Nephron progenitor cell (in vitro differentiated cells): ENCODE measurements at regions not wholly inside any gene's neighbourhood (a gene's known extent, or its start where the extent isn't known, plus 50 kb on each side); places are given as distances from the start of the nearest gene placed in this dataset.
"Not testable (repeated sequence)": the region's sequence is repeated elsewhere in the genome, so short reads cannot be mapped to it uniquely, and the experiment has no call there.

Experiments
- DNase-seq: peaks from one replicate; pipeline ENCODE4 v3.0.0; 2021
- H3K27ac Mint-ChIP-seq: 2 replicates; pipeline ENCODE4 v1.8.0; 2021; ENCODE audit warnings: mild to moderate bottlenecking, moderate library complexity, mixed read lengths
- H3K27me3 Mint-ChIP-seq: 2 replicates; pipeline ENCODE4 v1.8.0; 2021; ENCODE audit warnings: mild to moderate bottlenecking, low read depth, mixed read lengths; ENCODE audit not compliant: poor library complexity
- H3K36me3 Mint-ChIP-seq: 2 replicates; pipeline ENCODE4 v1.8.0; 2021; ENCODE audit warnings: low read depth, mixed read lengths
- H3K4me1 Mint-ChIP-seq: 2 replicates; pipeline ENCODE4 v1.8.0; 2021; ENCODE audit warnings: mixed read lengths
- H3K4me3 Mint-ChIP-seq: 2 replicates; pipeline ENCODE4 v1.8.0; 2021; ENCODE audit warnings: mild to moderate bottlenecking, moderate library complexity, mixed read lengths
- H3K9me3 Mint-ChIP-seq: 2 replicates; pipeline ENCODE4 v1.8.0; 2021; ENCODE audit warnings: mild to moderate bottlenecking, moderate library complexity, mixed read lengths
- TF ChIP-seq, protein P1 (sequence below): fragments of 200-600 bp; sonication (generic); IDR thresholded peaks from 2 replicates; pipeline ENCODE4 v1.5.0; 2021; ENCODE audit warnings: antibody characterized with exemption

DNA sequence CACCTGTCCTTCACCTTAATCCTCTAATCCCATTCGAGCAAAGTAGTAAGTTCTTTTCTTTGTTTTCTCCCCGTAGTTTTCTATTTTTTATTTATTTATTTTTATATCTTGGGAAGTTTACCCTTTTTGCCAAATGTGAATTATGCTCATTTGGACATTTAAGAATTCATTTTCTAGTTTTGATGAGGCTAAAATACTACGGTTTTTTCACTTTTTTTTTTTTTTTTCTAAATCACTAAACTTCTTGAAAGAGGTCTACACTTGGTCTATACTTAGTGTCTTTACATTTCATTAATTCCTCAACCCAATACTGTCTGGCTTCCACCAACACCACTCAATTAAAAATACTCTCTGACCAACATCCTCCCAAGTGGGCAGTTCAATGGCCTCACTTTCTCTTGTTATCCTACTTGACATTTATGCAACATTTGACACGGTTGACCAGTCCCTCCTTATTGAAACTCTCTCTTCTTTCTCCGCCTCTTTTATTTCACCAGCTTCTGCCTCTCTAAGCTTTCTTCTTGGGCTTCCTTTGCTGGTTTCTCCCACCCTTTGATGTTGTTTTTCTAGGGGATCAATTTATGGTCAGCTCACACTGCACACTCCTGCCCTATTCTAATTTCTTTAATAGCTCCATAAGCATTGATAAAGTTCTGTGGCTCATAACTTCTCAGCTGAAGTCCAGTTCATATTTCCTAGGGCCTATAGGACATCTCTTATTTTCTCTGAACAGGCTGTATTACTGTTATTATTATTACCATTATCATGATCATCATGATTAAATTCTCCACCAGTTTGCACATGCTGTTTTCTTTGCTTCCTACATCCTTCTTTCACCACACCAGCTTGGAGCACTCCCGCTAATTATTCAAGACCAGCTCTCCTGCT lies 72.6 kb upstream of the CITED2 start:
- peak overlapping the region; percentile 5 for H3K4me3 Mint-ChIP-seq
- H3K9me3 Mint-ChIP-seq = no peaks in the 10 kb centered on the region
- H3K27me3 Mint-ChIP-seq = peaks cover 2% of the 10 kb centered on the region
- no peak for DNase-seq
- peak overlapping the region; percentile 53 for H3K27ac Mint-ChIP-seq
- TF ChIP-seq, protein P1, sequence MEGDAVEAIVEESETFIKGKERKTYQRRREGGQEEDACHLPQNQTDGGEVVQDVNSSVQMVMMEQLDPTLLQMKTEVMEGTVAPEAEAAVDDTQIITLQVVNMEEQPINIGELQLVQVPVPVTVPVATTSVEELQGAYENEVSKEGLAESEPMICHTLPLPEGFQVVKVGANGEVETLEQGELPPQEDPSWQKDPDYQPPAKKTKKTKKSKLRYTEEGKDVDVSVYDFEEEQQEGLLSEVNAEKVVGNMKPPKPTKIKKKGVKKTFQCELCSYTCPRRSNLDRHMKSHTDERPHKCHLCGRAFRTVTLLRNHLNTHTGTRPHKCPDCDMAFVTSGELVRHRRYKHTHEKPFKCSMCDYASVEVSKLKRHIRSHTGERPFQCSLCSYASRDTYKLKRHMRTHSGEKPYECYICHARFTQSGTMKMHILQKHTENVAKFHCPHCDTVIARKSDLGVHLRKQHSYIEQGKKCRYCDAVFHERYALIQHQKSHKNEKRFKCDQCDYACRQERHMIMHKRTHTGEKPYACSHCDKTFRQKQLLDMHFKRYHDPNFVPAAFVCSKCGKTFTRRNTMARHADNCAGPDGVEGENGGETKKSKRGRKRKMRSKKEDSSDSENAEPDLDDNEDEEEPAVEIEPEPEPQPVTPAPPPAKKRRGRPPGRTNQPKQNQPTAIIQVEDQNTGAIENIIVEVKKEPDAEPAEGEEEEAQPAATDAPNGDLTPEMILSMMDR = no peak
- peaks cover 68% of the 10 kb centered on the region for H3K4me1 Mint-ChIP-seq
- no peaks in the 10 kb centered on the region for H3K36me3 Mint-ChIP-seq

DNA sequence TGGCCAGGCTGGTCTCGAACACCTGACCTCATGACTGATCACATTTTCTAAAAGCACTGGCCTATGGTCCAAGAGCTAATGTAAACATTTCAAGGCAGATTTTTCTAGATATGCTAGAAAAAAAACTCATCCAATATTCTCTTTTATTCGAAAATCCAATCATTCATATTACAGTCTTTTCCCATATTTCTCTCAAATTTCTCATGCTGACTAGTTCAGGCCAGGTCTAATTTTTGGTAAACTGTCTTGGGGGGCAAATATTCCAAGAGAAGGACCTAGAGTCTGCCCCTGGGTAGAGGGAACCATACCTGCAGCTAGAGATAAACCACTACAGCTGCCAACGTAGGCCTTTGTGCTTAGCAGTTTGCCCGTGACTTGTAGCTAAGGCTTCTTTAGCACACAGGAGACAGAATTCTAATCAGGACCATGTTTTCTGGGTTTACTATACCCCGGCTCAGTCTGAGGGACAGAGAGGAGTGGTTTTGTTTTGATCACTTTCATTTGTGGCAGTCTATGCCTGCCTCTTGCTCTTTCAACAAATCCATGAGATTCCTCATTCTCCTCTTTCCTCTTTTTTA lies 71.8 kb upstream of the CITED2 start:
- Mint-ChIP-seq H3K27me3 (peaks cover 2% of the 10 kb centered on the region), H3K9me3 (no peaks in the 10 kb centered on the region), H3K36me3 (no peaks in the 10 kb centered on the region), H3K4me3 (no peak overlapping the region), H3K4me1 (peaks cover 66% of the 10 kb centered on the region), H3K27ac (peak overlapping the region; percentile 24)
- DNase-seq = no peak
- TF ChIP-seq, protein P1 = no peak

DNA sequence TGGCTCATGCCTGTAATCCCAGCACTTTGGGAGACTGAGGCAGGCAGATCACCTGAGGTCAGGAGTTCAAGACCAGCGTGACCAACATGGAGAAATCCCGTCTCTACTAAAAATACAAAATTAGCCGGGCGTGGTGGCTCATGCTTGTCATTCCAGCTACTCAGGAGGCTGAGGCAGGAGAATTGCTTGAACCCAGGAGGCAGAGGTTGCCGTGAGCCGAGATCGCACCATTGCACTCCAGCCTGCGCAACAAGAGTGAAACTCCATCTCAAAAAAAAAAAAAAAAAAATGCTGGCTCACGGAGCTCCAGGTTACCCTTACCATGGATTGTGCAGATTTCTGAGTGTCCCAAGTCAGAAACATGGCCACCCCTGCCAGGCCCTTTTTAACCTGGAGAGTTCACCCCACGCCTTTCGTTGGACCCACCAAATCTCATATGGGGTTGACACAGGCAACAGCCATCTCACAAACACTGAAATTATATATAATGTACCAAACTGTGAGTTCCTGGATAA lies 69.9 kb upstream of the CITED2 start:
- DNase-seq, H3K9me3 Mint-ChIP-seq, H3K27ac Mint-ChIP-seq, H3K4me3 Mint-ChIP-seq, H3K36me3 Mint-ChIP-seq, H3K27me3 Mint-ChIP-seq: not testable (repeated sequence)
- peaks cover 77% of the 10 kb centered on the region for H3K4me1 Mint-ChIP-seq

DNA sequence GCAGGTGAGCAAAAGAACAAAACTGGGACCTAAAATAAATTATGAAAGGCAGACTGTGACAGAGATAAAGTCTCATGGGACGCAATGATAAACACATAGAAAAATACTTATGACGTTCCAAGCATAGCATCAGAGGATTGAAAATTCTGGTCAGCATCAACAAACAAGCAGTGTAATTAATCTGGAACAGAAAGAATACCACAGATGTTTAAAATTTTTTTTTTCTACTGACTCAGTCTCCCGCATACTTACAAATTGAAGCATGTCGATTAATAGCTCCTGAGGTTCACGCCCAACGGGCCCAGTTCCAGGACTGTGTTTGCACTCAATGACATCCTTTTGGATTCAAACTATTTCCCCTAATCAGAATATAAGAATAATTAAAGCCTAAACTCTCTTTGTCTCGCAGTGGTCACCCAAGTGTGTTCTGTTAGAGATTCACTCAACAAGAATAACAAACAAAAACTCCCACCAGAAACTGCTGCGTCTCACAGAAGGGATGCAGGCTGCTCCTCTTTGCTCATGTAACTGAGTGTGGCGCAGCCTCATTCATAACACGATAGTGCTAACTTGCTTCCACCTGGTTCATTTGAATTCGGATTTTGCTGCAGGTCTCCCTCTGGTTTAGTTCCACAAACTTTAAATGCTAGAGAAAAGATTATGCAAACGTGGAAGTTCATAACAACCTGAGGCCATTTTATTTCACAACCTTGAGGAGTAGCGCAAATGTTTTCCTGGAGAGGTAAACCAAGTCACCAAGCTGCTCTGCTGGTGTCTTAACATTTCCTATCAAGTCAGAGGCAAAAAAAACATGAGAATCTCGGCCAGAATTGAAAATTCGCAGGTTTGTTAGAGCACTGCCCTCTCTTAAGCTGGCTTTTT lies 69.0 kb upstream of the CITED2 start:
- Mint-ChIP-seq H3K9me3 (no peaks in the 10 kb centered on the region), H3K36me3 (no peaks in the 10 kb centered on the region), H3K4me1 (peaks cover 77% of the 10 kb centered on the region), H3K4me3 (no peak overlapping the region), H3K27me3 (peaks cover 2% of the 10 kb centered on the region), H3K27ac (no peak overlapping the region)
- TF ChIP-seq, protein P1 = no peak
- DNase-seq = no peak

GRCh38 chr6:139442188-139442671 lies 67.8 kb upstream of the CITED2 start:
- Mint-ChIP-seq H3K4me1 (peaks cover 67% of the 10 kb centered on the region), H3K27me3 (peaks cover 2% of the 10 kb centered on the region), H3K9me3 (no peaks in the 10 kb centered on the region), H3K4me3 (no peak overlapping the region), H3K36me3 (no peaks in the 10 kb centered on the region), H3K27ac (no peak overlapping the region)
- TF ChIP-seq, protein P1 = no peak
- DNase-seq = no peak

GRCh38 chr6:139439349-139439748 lies 64.9 kb upstream of the CITED2 start:
- H3K36me3 Mint-ChIP-seq = no peaks in the 10 kb centered on the region
- H3K27ac Mint-ChIP-seq = peak overlapping the region; percentile 89
- no peaks in the 10 kb centered on the region for H3K9me3 Mint-ChIP-seq
- peaks cover 7% of the 10 kb centered on the region for H3K27me3 Mint-ChIP-seq
- DNase-seq = no peak
- H3K4me3 Mint-ChIP-seq = no peak overlapping the region
- peaks cover 53% of the 10 kb centered on the region for H3K4me1 Mint-ChIP-seq
- TF ChIP-seq, protein P1 = no peak
